Naive thymus-derived CD4-positive, alpha-beta T cell (primary cell): ENCODE measurements at regions not wholly inside any gene's neighbourhood (a gene's known extent, or its start where the extent isn't known, plus 50 kb on each side); places are given as distances from the start of the nearest gene placed in this dataset.
"Not testable (repeated sequence)": the region's sequence is repeated elsewhere in the genome, so short reads cannot be mapped to it uniquely, and the experiment has no call there.

ENCODE experiments used
- ATAC-seq: fragments of 150-1000 bp; cut with Tn5 transposase; 2 replicates; pipeline ENCODE4 v1.10.0; 2021; ENCODE audit warnings: mild to moderate bottlenecking, moderate library complexity
- CTCF ChIA-PET: fragments of 350-600 bp; sonication (Branson Sonifier 250); formaldehyde crosslinking; loops from one replicate; lab custom pipeline; 2021; ENCODE audit warnings: antibody characterized with exemption; lab: Charles Lee
- POLR2A ChIA-PET: fragments of 350-600 bp; sonication (Branson Sonifier 250); formaldehyde crosslinking; loops from one replicate; lab custom pipeline; 2021; ENCODE audit warnings: antibody characterized with exemption, inconsistent platforms; lab: Charles Lee
- DNase-seq, 9 donors: peaks; one replicate each; pipeline versions ENCODE4 v3.0.0 to v3.0.0-alpha.2; 2020 to 2022; ENCODE audit warnings: mixed read lengths in 1 of 9
- H3K27ac ChIP-seq: one replicate; pipeline ENCODE4 v1.7.0; 2013; ENCODE audit warnings: mild to moderate bottlenecking, low read depth, low read length, moderate library complexity
- H3K27me3 ChIP-seq, 2 donors: one replicate each; pipeline ENCODE4 v1.7.0; 2013; ENCODE audit warnings: low read length in 2 of 2, mild to moderate bottlenecking in 2 of 2, moderate library complexity in 2 of 2; ENCODE audit not compliant: control insufficient read depth in 2 of 2, insufficient read depth in 2 of 2
- H3K36me3 ChIP-seq, 3 experiments: 1 replicate in 2 of 3; 2 replicates in 1 of 3; pipeline ENCODE4 v1.7.0; 2013; ENCODE audit warnings: low read length in 3 of 3, mild to moderate bottlenecking in 3 of 3, moderate library complexity in 1 of 3; ENCODE audit not compliant: insufficient read depth in 3 of 3, control insufficient read depth in 2 of 3
- H3K4me1 ChIP-seq, 2 donors: one replicate each; pipeline ENCODE4 v1.7.0; 2013; ENCODE audit warnings: low read length in 2 of 2, mild to moderate bottlenecking in 2 of 2, moderate library complexity in 1 of 2; ENCODE audit not compliant: control insufficient read depth in 2 of 2, insufficient read depth in 2 of 2
- H3K4me3 ChIP-seq: 2 replicates; pipeline ENCODE4 v1.7.0; 2013; ENCODE audit warnings: mild to moderate bottlenecking, low read length
- H3K9me3 ChIP-seq, 3 experiments: 1 replicate in 2 of 3; 2 replicates in 1 of 3; pipeline ENCODE4 v1.7.0; 2013; ENCODE audit warnings: low read length in 3 of 3; ENCODE audit not compliant: control insufficient read depth in 2 of 3
- H3K27ac Mint-ChIP-seq, 9 donors: one replicate each; pipeline ENCODE4 v1.8.0; 2020 to 2022; ENCODE audit warnings: mixed read lengths in 9 of 9, mild to moderate bottlenecking in 8 of 9, moderate library complexity in 5 of 9, inconsistent platforms in 2 of 9
- H3K27me3 Mint-ChIP-seq, 5 donors: one replicate each; pipeline ENCODE4 v1.8.0; 2021 to 2022; ENCODE audit warnings: mixed read lengths in 5 of 5, mild to moderate bottlenecking in 1 of 5
- H3K36me3 Mint-ChIP-seq, 5 donors: one replicate each; pipeline ENCODE4 v1.8.0; 2020 to 2022; ENCODE audit warnings: mixed read lengths in 5 of 5, mild to moderate bottlenecking in 3 of 5, inconsistent platforms in 1 of 5
- H3K4me1 Mint-ChIP-seq, 7 donors: one replicate each; pipeline ENCODE4 v1.8.0; 2020 to 2022; ENCODE audit warnings: mixed read lengths in 7 of 7, mild to moderate bottlenecking in 3 of 7, inconsistent platforms in 1 of 7
- H3K4me3 Mint-ChIP-seq, 10 donors: one replicate each; pipeline ENCODE4 v1.8.0; 2020 to 2022; ENCODE audit warnings: mild to moderate bottlenecking in 10 of 10, mixed read lengths in 10 of 10, moderate library complexity in 6 of 10, inconsistent platforms in 2 of 10
- H3K9me3 Mint-ChIP-seq, 11 donors: one replicate each; pipeline ENCODE4 v1.8.0; 2020 to 2022; ENCODE audit warnings: mixed read lengths in 11 of 11, mild to moderate bottlenecking in 4 of 11, inconsistent platforms in 1 of 11, moderate library complexity in 1 of 11
- intact Hi-C, 2 donors: fragments of 100-400 bp; cut with micrococcal nuclease; formaldehyde crosslinking; loops; one replicate each; pipeline ENCODE4 v1.15.1; 2023

- ChIA-PET CTCF (no interaction called here), POLR2A (no interaction called here)
- no peak overlapping the region for H3K4me3 Mint-ChIP-seq
- intact Hi-C loops: no loop called here
- H3K27me3 ChIP-seq: no peaks in the 10 kb centered on the region
- peaks cover 0 to 3% (median 0%) of the 10 kb centered on the region in 5 donors for H3K36me3 Mint-ChIP-seq
- no peaks in the 10 kb centered on the region for H3K27me3 Mint-ChIP-seq
- ATAC-seq (no peak), DNase-seq (no peak)
- H3K36me3 ChIP-seq: no peaks in the 10 kb centered on the region
- no peak overlapping the region for H3K27ac Mint-ChIP-seq
- peaks cover 3 to 53% (median 18%) of the 10 kb centered on the region in 11 donors for H3K9me3 Mint-ChIP-seq
- H3K4me3 ChIP-seq: no peak overlapping the region
- no peaks in the 10 kb centered on the region for H3K9me3 ChIP-seq
- no peaks in the 10 kb centered on the region for H3K4me1 Mint-ChIP-seq
- H3K27ac ChIP-seq: no peak overlapping the region
- no peaks in the 10 kb centered on the region for H3K4me1 ChIP-seq
Measured at GRCh38 chr5:26492906-26493459, 545.4 kb downstream of the CDH9 start.

GRCh38 chr5:26487553-26487952 is 550.8 kb downstream of the CDH9 start:
- no peak overlapping the region for H3K27ac ChIP-seq
- no peaks in the 10 kb centered on the region for H3K27me3 Mint-ChIP-seq
- intact Hi-C loops: no loop called here

GRCh38 chr5:26486631-26487030 is 551.8 kb downstream of the CDH9 start:
- no peak for ATAC-seq
- H3K4me1 Mint-ChIP-seq: no peaks in the 10 kb centered on the region
- POLR2A ChIA-PET: no interaction called here

More at GRCh38 chr5:26487553-26487952, 550.8 kb downstream of the CDH9 start:
- no peak for DNase-seq
- no peaks in the 10 kb centered on the region for H3K36me3 Mint-ChIP-seq
- Histone ChIP-seq H3K4me1 (no peaks in the 10 kb centered on the region), H3K4me3 (no peak overlapping the region), H3K36me3 (no peaks in the 10 kb centered on the region), H3K9me3 (peaks cover 0 to 4% (median 0%) of the 10 kb centered on the region in 3 experiments), H3K27me3 (no peaks in the 10 kb centered on the region)
- no peak overlapping the region for H3K27ac Mint-ChIP-seq
- no peaks in the 10 kb centered on the region for H3K4me1 Mint-ChIP-seq
- no peak overlapping the region for H3K4me3 Mint-ChIP-seq
- H3K9me3 Mint-ChIP-seq: peaks cover 3 to 21% (median 11%) of the 10 kb centered on the region in 11 donors
- ChIA-PET POLR2A (no interaction called here), CTCF (no interaction called here)
- ATAC-seq: no peak

GRCh38 chr5:26485146-26485860 is 553.1 kb downstream of the CDH9 start:
- H3K9me3 ChIP-seq, CTCF ChIA-PET, intact Hi-C loops, H3K27me3 Mint-ChIP-seq, H3K27ac Mint-ChIP-seq, H3K4me1 Mint-ChIP-seq, ATAC-seq, H3K4me3 Mint-ChIP-seq, H3K4me1 ChIP-seq, H3K27ac ChIP-seq, H3K36me3 Mint-ChIP-seq, DNase-seq, POLR2A ChIA-PET, H3K27me3 ChIP-seq, H3K36me3 ChIP-seq, H3K4me3 ChIP-seq: not testable (repeated sequence)
- H3K9me3 Mint-ChIP-seq: peaks cover 2 to 15% (median 11%) of the 10 kb centered on the region in 11 donors

More at GRCh38 chr5:26486631-26487030, 551.8 kb downstream of the CDH9 start:
- Histone ChIP-seq H3K36me3 (no peaks in the 10 kb centered on the region), H3K4me1 (peaks cover 0 to 3% of the 10 kb centered on the region in 2 donors), H3K27me3 (no peaks in the 10 kb centered on the region), H3K9me3 (peaks cover 0 to 4% (median 0%) of the 10 kb centered on the region in 3 experiments), H3K27ac (no peak overlapping the region), H3K4me3 (no peak overlapping the region)
- intact Hi-C loops: no loop called here
- H3K27me3 Mint-ChIP-seq: no peaks in the 10 kb centered on the region
- H3K36me3 Mint-ChIP-seq: no peaks in the 10 kb centered on the region
- peaks cover 3 to 23% (median 11%) of the 10 kb centered on the region in 11 donors for H3K9me3 Mint-ChIP-seq
- H3K4me3 Mint-ChIP-seq: no peak overlapping the region
- CTCF ChIA-PET: no interaction called here
- no peak overlapping the region for H3K27ac Mint-ChIP-seq
- DNase-seq: no peak

GRCh38 chr5:26482810-26483375 is 555.5 kb downstream of the CDH9 start:
- peaks cover 0 to 8% (median 4%) of the 10 kb centered on the region in 11 donors for H3K9me3 Mint-ChIP-seq
- H3K4me3 Mint-ChIP-seq: no peak overlapping the region
- H3K36me3 Mint-ChIP-seq: no peaks in the 10 kb centered on the region
- H3K27me3 Mint-ChIP-seq: no peaks in the 10 kb centered on the region
- POLR2A ChIA-PET: no interaction called here
- ATAC-seq (no peak), DNase-seq (no peak)
- no peaks in the 10 kb centered on the region for H3K4me1 Mint-ChIP-seq
- intact Hi-C loops: no loop called here
- peaks cover 0 to 3% of the 10 kb centered on the region in 2 donors for H3K4me1 ChIP-seq
- no peak overlapping the region for H3K27ac Mint-ChIP-seq
- peaks cover 0 to 4% (median 0%) of the 10 kb centered on the region in 3 experiments for H3K9me3 ChIP-seq
- CTCF ChIA-PET: no interaction called here
- H3K36me3 ChIP-seq: no peaks in the 10 kb centered on the region
- no peak overlapping the region for H3K27ac ChIP-seq
- no peak overlapping the region for H3K4me3 ChIP-seq
- H3K27me3 ChIP-seq: no peaks in the 10 kb centered on the region

GRCh38 chr5:26482076-26482809 is 556.1 kb downstream of the CDH9 start:
- peaks cover 0 to 3% of the 10 kb centered on the region in 2 donors for H3K4me1 ChIP-seq
- peaks cover 0 to 7% (median 4%) of the 10 kb centered on the region in 11 donors for H3K9me3 Mint-ChIP-seq
- H3K4me3 Mint-ChIP-seq: no peak overlapping the region
- H3K27me3 ChIP-seq: no peaks in the 10 kb centered on the region
- no peaks in the 10 kb centered on the region for H3K36me3 ChIP-seq
- CTCF ChIA-PET: no interaction called here
- intact Hi-C loops: no loop called here
- H3K27ac ChIP-seq: no peak overlapping the region
- DNase-seq: no peak
- no peak overlapping the region for H3K27ac Mint-ChIP-seq
- POLR2A ChIA-PET: no interaction called here
- no peak for ATAC-seq
- H3K36me3 Mint-ChIP-seq: no peaks in the 10 kb centered on the region
- no peak overlapping the region for H3K4me3 ChIP-seq
- no peaks in the 10 kb centered on the region for H3K27me3 Mint-ChIP-seq
- peaks cover 0 to 3% (median 0%) of the 10 kb centered on the region in 3 experiments for H3K9me3 ChIP-seq
- no peaks in the 10 kb centered on the region for H3K4me1 Mint-ChIP-seq
